ENCODE measurements at regions not wholly inside any gene's neighbourhood (a gene's known extent, or its start where the extent isn't known, plus 50 kb on each side); places are given as distances from the start of the nearest gene placed in this dataset.
A peak's percentile ranks its signal among the peaks of the same experiment; 100 is the strongest.
"Not testable (repeated sequence)": the region's sequence is repeated elsewhere in the genome, so short reads cannot be mapped to it uniquely, and the experiment has no call there.

DNA sequence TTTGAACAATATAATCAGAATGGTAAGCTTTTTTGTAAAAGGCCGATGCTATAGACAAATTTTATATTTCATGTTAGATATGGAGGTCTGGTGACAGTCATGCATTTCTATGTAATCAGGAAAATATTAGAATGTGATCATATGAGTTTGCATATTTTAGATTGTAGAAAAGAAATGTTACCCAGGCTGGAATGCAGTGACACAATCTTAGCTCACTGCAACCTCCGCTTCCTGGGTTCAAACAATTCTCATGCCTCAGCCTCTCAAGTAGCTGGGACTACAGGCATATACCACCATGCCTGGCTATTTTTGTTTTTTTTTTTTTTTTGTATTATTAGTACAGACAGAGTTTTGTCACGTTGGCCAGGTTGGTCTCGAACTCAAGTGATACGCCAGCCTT lies 152.0 kb downstream of the LMLN start:
- no peaks in the 10 kb centered on the region for H3K9me3 Mint-ChIP-seq
- H3K4me1 Mint-ChIP-seq, result peaks cover 22% of the 10 kb centered on the region
- no peaks in the 10 kb centered on the region for H3K36me3 ChIP-seq (ENCODE audit: insufficient read depth)
- H4K20me1 ChIP-seq (replicated peaks; ENCODE audit: insufficient read depth), result no peaks in the 10 kb centered on the region
- no peak overlapping the region for H2AFZ ChIP-seq
- no peak overlapping the region for H3K4me3 ChIP-seq
- no peak overlapping the region for H3K27ac ChIP-seq (ENCODE audit: low read depth)
- ATAC-seq, result no peak
- H3K27ac Mint-ChIP-seq, result no peak overlapping the region
- 0 out of 2 replicates have a peak, but pooled peaks cover 8% of the 10 kb centered on the region for H3F3A ChIP-seq (replicated peaks; ENCODE audit: low read depth)
- TF ChIP-seq CREB1 (CRISPR knock-in tag; IDR thresholded peaks at IDR 0.05; ENCODE audit: low read depth) (no peak), EZH2 (IDR thresholded peaks at IDR 0.05; ENCODE audit: low read depth, unreplicated experiment) (no peak), STAT1 (IDR thresholded peaks at IDR 0.05; ENCODE audit: unreplicated experiment) (no peak)
- TF ChIP-seq, protein P1, sequence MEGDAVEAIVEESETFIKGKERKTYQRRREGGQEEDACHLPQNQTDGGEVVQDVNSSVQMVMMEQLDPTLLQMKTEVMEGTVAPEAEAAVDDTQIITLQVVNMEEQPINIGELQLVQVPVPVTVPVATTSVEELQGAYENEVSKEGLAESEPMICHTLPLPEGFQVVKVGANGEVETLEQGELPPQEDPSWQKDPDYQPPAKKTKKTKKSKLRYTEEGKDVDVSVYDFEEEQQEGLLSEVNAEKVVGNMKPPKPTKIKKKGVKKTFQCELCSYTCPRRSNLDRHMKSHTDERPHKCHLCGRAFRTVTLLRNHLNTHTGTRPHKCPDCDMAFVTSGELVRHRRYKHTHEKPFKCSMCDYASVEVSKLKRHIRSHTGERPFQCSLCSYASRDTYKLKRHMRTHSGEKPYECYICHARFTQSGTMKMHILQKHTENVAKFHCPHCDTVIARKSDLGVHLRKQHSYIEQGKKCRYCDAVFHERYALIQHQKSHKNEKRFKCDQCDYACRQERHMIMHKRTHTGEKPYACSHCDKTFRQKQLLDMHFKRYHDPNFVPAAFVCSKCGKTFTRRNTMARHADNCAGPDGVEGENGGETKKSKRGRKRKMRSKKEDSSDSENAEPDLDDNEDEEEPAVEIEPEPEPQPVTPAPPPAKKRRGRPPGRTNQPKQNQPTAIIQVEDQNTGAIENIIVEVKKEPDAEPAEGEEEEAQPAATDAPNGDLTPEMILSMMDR (conservative IDR thresholded peaks at IDR 0.05; ENCODE audit: low read depth in 2 of 2), result no peak
- TF ChIP-seq, protein P2, sequence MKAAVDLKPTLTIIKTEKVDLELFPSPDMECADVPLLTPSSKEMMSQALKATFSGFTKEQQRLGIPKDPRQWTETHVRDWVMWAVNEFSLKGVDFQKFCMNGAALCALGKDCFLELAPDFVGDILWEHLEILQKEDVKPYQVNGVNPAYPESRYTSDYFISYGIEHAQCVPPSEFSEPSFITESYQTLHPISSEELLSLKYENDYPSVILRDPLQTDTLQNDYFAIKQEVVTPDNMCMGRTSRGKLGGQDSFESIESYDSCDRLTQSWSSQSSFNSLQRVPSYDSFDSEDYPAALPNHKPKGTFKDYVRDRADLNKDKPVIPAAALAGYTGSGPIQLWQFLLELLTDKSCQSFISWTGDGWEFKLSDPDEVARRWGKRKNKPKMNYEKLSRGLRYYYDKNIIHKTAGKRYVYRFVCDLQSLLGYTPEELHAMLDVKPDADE (IDR thresholded peaks at IDR 0.05), result no peak
- peaks cover 3% of the 10 kb centered on the region; the same call in 1 of the 2 replicates for H3K4me1 ChIP-seq (ENCODE audit: insufficient read depth)
- no peak for DNase-seq (ENCODE audit: low spot score)
- H3K4me2 ChIP-seq, result no peak overlapping the region
- peaks cover 34% of the 10 kb centered on the region for H3K27me3 Mint-ChIP-seq (ENCODE audit: insufficient read depth, low read depth, poor library complexity)
- H3K4me3 Mint-ChIP-seq, result no peak overlapping the region
- peaks cover 75% of the 10 kb centered on the region for H3K27me3 ChIP-seq (ENCODE audit: insufficient read depth)
- H3K36me3 Mint-ChIP-seq (ENCODE audit: low read depth), result no peaks in the 10 kb centered on the region
- peaks cover 4% of the 10 kb centered on the region; the same call in 1 of the 2 replicates for H3K9me2 ChIP-seq (ENCODE audit: insufficient read depth)
- no peaks in the 10 kb centered on the region for H3K79me2 ChIP-seq (replicated peaks; ENCODE audit: insufficient read depth)

DNA sequence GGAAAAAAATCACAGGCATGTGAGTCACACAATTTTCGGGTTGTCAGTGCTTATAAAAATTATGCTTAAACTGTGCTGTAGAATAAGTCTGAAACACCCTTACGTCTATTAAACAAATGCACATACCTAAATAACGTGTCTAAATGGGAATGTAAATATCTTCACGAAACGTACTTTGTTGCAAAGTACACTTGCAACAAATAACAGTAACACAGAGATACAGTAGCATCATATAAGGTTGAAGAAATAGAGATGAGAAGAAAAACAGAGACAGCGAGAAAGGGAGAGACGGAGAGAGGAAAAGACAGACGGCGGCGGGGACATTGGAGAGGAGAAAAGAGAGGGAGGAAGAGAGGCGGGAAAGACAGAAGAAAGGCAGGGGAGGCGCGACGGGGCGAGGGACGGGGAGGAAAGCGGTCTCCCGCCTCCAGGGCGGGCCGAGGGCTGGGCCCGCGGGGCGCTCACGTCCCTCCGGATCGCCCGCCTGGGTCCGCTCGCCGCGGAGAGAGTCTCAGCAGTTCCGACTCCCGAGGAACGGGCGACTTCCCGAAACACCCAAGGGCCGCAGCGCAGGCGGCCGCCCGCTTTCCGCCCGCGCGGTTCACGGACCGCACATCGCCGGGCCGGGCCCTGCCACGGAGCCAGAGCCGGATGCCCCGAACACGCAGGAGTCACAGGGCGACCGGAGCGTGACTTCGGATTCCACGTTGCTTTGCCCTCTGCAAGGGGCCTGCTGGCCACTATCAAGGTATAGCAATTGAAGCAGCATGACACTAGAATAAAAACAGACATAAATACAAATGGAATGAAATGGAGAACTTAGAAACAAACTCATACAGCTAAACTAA lies 153.4 kb downstream of the LMLN start:
- no peaks in the 10 kb centered on the region for H3K79me2 ChIP-seq (replicated peaks; ENCODE audit: insufficient read depth)
- H2AFZ ChIP-seq, result peak overlapping the region; percentile 97
- H4K20me1 ChIP-seq (replicated peaks; ENCODE audit: insufficient read depth), result no peaks in the 10 kb centered on the region
- H3K4me3 ChIP-seq, result peak overlapping the region; percentile 67
- no peaks in the 10 kb centered on the region for H3K36me3 Mint-ChIP-seq (ENCODE audit: low read depth)
- TF ChIP-seq ZNF331 (CRISPR knock-in tag; IDR thresholded peaks at IDR 0.05; ENCODE audit: low read depth) (no peak), EZH2 (IDR thresholded peaks at IDR 0.05; ENCODE audit: low read depth, unreplicated experiment) (peak; percentile 80), POLR2AphosphoS5 (IDR thresholded peaks at IDR 0.05; ENCODE audit: low read depth) (no peak), EZH2phosphoT487 (IDR thresholded peaks at IDR 0.05; ENCODE audit: unreplicated experiment) (peak; percentile 70)
- TF ChIP-seq, protein P1 (conservative IDR thresholded peaks at IDR 0.05; ENCODE audit: low read depth in 2 of 2), result no peak
- H3K27me3 Mint-ChIP-seq (ENCODE audit: insufficient read depth, low read depth, poor library complexity), result peaks cover 34% of the 10 kb centered on the region
- peaks cover 85% of the 10 kb centered on the region for H3K27me3 ChIP-seq (ENCODE audit: insufficient read depth)
- peaks cover 3% of the 10 kb centered on the region; the same call in 1 of the 2 replicates for H3K4me1 ChIP-seq (ENCODE audit: insufficient read depth)
- ATAC-seq (peak; percentile 95), DNase-seq (ENCODE audit: low spot score) (peak; percentile 56)
- H3K36me3 ChIP-seq (ENCODE audit: insufficient read depth), result no peaks in the 10 kb centered on the region
- H3K4me1 Mint-ChIP-seq, result peaks cover 14% of the 10 kb centered on the region
- peak overlapping the region; percentile 70 for H3K4me3 Mint-ChIP-seq
- peaks cover under 1% of the 10 kb centered on the region; the same call in 1 of the 3 replicates for H3K9me3 Mint-ChIP-seq
- 0 out of 2 replicates have a peak, but pooled peaks cover 8% of the 10 kb centered on the region for H3F3A ChIP-seq (replicated peaks; ENCODE audit: low read depth)
- H3K27ac Mint-ChIP-seq, result no peak overlapping the region
- H3K4me2 ChIP-seq, result peak overlapping the region; percentile 79
- H3K9me2 ChIP-seq (ENCODE audit: insufficient read depth), result peaks cover 4% of the 10 kb centered on the region; the same call in 1 of the 2 replicates
- H3K27ac ChIP-seq (ENCODE audit: low read depth), result no peak overlapping the region

DNA sequence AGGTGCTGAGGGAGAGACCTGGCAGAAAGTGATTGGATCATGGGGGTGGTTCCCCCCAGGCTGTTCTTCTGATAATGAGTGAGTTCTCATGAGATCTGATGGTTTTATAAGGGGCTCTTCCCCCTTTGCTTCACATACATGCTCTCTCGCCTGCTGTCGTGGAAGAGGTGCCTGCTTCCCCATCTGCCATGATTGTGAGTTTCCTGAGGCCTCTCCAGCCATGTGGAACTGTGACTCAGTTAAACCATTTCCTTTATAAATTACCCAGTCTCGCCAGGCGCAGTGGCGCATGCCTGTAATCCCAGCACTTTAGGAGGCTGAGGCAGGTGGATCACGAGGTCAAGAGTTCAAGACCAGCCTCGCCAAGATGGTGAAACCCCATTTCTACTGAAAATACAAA lies 154.5 kb downstream of the LMLN start:
- not testable (repeated sequence) for H3K9me2 ChIP-seq (ENCODE audit: insufficient read depth); H2AFZ ChIP-seq; H3F3A ChIP-seq (replicated peaks; ENCODE audit: low read depth); H3K79me2 ChIP-seq (replicated peaks; ENCODE audit: insufficient read depth); H3K36me3 Mint-ChIP-seq (ENCODE audit: low read depth); H3K9me3 Mint-ChIP-seq; H3K4me3 Mint-ChIP-seq; DNase-seq (ENCODE audit: low spot score); H3K4me1 Mint-ChIP-seq; H3K4me2 ChIP-seq; H3K27ac Mint-ChIP-seq; ATAC-seq; H3K27ac ChIP-seq (ENCODE audit: low read depth); H3K36me3 ChIP-seq (ENCODE audit: insufficient read depth); H4K20me1 ChIP-seq (replicated peaks; ENCODE audit: insufficient read depth); H3K4me3 ChIP-seq; H3K4me1 ChIP-seq (ENCODE audit: insufficient read depth)
- H3K27me3 Mint-ChIP-seq (ENCODE audit: insufficient read depth, low read depth, poor library complexity), result peaks cover 36% of the 10 kb centered on the region
- peaks cover 84% of the 10 kb centered on the region for H3K27me3 ChIP-seq (ENCODE audit: insufficient read depth)

DNA sequence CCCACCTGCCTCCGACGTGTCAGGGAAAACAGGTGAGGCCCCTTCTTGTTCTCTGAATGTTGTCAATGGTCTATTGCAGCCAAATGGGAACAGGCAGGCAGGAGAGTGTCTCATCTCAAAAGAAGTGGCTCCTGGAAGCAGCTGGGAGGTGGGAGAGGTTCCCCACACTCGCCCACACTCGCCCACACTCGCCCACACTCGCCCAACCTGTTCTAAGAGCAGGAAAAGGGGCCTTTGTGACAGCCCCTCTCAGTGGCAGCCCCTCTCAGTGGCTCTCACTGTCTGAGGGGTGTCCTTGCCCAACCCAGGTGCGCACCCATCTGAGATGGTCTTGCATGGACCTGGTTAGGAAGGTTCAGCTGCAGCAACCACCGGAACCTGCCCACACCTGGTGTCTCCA lies 162.2 kb downstream of the LMLN start:
- not testable (repeated sequence) for H3K4me3 ChIP-seq; H3K36me3 ChIP-seq (ENCODE audit: insufficient read depth); H3K27ac Mint-ChIP-seq; H3K4me1 ChIP-seq (ENCODE audit: insufficient read depth); H3F3A ChIP-seq (replicated peaks; ENCODE audit: low read depth); ATAC-seq; H3K9me3 Mint-ChIP-seq; H3K4me2 ChIP-seq; H3K4me3 Mint-ChIP-seq; H3K4me1 Mint-ChIP-seq; H3K27me3 ChIP-seq (ENCODE audit: insufficient read depth); H3K9me2 ChIP-seq (ENCODE audit: insufficient read depth); H3K27ac ChIP-seq (ENCODE audit: low read depth); H4K20me1 ChIP-seq (replicated peaks; ENCODE audit: insufficient read depth); H2AFZ ChIP-seq; H3K27me3 Mint-ChIP-seq (ENCODE audit: insufficient read depth, low read depth, poor library complexity); H3K36me3 Mint-ChIP-seq (ENCODE audit: low read depth); DNase-seq (ENCODE audit: low spot score); H3K79me2 ChIP-seq (replicated peaks; ENCODE audit: insufficient read depth)

All from GM23338 (cell line).